ENCODE measurements at regions not wholly inside any gene's neighbourhood (a gene's known extent, or its start where the extent isn't known, plus 50 kb on each side); places are given as distances from the start of the nearest gene placed in this dataset.

DNA sequence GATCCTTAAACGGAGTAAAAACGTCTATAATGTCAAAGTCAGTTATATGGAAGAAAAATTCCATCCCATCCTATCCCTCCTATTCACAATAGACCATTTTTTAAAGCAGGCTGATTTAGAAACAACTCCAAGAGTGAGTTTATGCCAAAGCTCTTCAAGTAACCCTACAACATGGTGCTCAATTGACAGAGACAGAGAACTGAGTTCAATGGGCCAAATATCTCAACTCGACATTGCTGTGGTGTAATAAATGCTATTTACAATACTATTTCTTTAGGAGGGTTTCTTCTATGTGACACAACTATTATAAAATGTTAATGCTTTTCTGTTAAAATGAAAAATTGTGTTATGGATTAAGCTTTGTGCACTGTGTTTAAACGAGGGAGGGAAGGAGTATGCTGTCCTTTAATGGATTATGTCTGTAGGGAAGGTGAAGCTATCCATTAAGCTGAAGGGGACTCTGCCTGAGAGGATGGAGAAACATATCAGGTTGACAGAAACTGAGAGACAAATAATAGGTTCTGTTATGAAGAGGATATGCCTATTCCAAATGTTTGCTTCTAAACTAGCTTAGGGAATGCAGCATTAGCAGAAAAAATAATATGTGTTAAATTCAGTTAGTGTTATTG lies 362.5 kb upstream of the CHRM3 start:
- TF ChIP-seq, protein P1, sequence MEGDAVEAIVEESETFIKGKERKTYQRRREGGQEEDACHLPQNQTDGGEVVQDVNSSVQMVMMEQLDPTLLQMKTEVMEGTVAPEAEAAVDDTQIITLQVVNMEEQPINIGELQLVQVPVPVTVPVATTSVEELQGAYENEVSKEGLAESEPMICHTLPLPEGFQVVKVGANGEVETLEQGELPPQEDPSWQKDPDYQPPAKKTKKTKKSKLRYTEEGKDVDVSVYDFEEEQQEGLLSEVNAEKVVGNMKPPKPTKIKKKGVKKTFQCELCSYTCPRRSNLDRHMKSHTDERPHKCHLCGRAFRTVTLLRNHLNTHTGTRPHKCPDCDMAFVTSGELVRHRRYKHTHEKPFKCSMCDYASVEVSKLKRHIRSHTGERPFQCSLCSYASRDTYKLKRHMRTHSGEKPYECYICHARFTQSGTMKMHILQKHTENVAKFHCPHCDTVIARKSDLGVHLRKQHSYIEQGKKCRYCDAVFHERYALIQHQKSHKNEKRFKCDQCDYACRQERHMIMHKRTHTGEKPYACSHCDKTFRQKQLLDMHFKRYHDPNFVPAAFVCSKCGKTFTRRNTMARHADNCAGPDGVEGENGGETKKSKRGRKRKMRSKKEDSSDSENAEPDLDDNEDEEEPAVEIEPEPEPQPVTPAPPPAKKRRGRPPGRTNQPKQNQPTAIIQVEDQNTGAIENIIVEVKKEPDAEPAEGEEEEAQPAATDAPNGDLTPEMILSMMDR (IDR thresholded peaks at IDR 0.05; ENCODE audit: insufficient read depth, low read depth, low read length, missing control alignments), result no peak
- no peak for DNase-seq (ENCODE audit: low read depth)

DNA sequence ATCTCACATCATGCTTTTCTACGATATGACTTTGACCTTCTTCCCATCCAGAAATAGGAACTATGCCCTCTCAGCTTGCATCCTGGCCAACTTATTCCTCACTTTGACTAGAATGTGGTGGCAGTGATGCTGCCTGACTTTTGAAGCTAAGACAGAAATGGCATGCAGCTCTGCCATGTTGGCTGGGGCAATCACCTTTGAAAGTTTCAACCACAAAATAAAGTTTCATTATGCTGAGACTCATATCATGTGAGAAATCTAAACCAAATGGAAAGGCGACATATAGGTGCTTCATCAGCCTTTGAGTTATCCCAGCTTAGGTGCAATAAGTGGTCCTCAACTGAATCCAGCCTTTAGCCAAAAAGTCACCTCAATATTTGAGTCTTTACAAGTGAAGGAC lies 370.0 kb upstream of the CHRM3 start:
- no peak for DNase-seq (ENCODE audit: low read depth)
- H3K4me3 ChIP-seq (ENCODE audit: low read depth, low read length), result no peak overlapping the region
- TF ChIP-seq, protein P1 (IDR thresholded peaks at IDR 0.05; ENCODE audit: insufficient read depth, low read depth, low read length, missing control alignments), result no peak

More for the DNA sequence above, 362.5 kb upstream of the CHRM3 start:
- H3K4me3 ChIP-seq (ENCODE audit: low read depth, low read length), result no peak overlapping the region

DNA sequence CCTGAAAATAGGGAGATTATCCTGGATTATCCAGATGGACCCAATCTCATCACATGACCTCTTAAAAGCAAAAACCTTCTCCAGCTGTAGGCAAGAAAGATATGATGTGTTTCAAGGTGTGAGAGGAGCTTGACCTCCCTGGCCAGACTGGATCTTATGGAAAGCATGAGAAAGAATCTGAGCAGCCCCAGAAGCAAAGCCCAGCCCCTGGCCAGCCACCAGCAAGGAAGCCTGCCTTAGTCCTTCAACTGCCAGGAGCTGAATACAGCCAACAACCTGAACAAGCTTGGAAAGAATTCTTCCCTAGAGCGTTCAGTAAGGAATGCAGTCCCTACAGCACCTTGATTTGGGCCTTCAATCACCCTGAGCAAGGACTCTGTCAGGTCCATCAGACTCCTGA lies 375.0 kb upstream of the CHRM3 start:
- TF ChIP-seq, protein P1 (IDR thresholded peaks at IDR 0.05; ENCODE audit: insufficient read depth, low read depth, low read length, missing control alignments), result no peak
- no peak for DNase-seq (ENCODE audit: low read depth)
- H3K4me3 ChIP-seq (ENCODE audit: low read depth, low read length), result no peak overlapping the region

DNA sequence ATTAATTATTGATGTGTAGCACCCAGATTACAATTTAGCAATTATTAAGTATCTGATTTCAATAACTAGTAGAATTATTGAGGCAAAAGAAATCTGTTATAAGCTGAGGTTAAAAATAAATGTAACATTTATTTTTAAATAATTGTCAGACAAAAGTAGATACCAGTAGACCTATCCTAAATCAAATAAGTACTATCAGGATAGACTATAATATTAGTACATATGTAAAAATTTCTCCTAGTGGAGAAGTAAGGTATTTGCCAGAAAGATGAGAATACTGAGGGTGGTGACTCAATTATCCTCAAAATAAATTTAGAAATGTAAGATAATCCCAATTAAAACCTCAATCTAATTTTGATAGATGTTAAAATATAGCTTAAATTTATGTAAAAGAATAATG lies 377.8 kb upstream of the CHRM3 start:
- DNase-seq (ENCODE audit: low read depth), result no peak
- TF ChIP-seq, protein P1 (IDR thresholded peaks at IDR 0.05; ENCODE audit: insufficient read depth, low read depth, low read length, missing control alignments), result no peak
- no peak overlapping the region for H3K4me3 ChIP-seq (ENCODE audit: low read depth, low read length)

DNA sequence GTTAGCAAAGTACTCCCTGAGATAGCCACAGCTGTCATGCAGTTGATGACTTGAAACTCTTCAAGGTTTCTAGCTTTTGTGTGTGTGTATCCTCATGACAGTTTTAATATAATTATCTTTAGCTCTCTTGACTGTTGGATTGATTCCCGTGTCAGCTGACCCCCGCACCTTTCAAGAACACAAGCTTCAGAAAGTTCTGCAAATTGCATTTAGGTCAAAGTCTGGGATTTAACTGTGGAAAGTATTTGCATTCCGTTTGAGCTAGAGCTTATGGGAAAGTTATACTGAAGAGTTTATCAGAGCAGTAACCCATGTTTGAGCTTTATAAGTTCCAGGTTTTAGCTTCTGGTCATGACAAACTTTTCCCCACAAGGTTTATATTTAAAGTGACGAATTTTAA lies 380.1 kb upstream of the CHRM3 start:
- DNase-seq (ENCODE audit: low read depth), result no peak
- TF ChIP-seq, protein P1 (IDR thresholded peaks at IDR 0.05; ENCODE audit: insufficient read depth, low read depth, low read length, missing control alignments), result no peak
- H3K4me3 ChIP-seq (ENCODE audit: low read depth, low read length), result no peak overlapping the region

DNA sequence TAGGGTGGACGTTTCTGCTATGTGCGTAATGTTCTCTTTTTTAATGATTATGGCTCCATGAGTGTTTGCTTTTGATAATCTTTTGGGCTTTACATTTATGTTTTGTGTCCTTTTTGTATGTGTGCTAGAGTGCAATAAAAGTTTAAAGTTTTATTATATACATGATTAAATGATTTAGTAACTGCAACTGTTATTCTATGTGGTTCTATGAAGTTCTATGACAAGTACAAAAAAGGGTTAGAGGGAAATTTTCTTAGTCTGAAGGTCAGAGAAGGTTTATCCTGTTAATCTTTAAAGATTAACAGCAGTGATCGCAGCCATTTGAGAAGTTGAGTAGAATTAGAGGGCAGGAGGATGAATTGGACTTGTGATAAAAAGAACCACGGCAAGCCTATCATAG lies 386.4 kb upstream of the CHRM3 start:
- DNase-seq (ENCODE audit: low read depth), result no peak
- no peak overlapping the region for H3K4me3 ChIP-seq (ENCODE audit: low read depth, low read length)
- TF ChIP-seq, protein P1 (IDR thresholded peaks at IDR 0.05; ENCODE audit: insufficient read depth, low read depth, low read length, missing control alignments), result no peak

DNA sequence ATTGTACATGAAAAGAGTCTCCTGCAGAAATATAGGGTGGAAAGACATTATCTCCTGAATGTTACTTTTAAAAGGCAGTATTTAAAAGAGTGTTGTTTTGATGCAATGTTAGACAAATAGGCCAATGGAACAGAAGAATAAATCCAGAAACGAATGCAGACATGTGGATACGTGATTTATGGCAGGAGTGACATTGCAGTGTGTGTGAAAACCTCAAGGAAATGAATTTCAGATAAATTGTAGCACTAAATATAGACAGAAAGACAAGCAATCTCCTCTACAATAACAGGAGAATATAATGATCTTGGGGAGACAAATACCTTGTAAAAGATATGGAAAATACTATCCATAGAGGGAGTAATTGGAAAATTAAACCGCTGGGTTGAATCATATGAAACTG lies 387.8 kb upstream of the CHRM3 start:
- TF ChIP-seq, protein P1 (IDR thresholded peaks at IDR 0.05; ENCODE audit: insufficient read depth, low read depth, low read length, missing control alignments), result no peak
- no peak overlapping the region for H3K4me3 ChIP-seq (ENCODE audit: low read depth, low read length)
- no peak for DNase-seq (ENCODE audit: low read depth)
